ENCODE measurements at regions not wholly inside any gene's neighbourhood (a gene's known extent, or its start where the extent isn't known, plus 50 kb on each side); places are given as distances from the start of the nearest gene placed in this dataset.

DNA sequence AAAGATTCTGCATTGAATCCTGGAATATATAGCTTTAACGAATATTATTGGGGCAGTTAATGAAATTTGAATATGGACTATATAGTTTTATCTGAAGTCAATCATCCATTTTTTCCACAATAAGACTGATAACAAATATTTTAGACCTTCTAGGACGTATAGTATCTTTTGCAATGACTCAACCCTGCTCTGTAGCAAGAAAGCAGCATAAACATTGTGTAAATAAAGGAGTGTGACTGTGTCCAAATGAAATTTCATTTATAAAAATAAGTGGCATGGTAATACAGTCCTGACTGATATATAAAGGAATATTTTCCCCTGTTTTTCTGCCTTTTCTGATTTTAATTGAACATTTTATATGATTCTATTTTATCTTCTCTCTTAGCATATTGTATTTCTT, 947.7 kb upstream of the SLIT2 start:
- no peak for DNase-seq (ENCODE audit: low read depth, low spot score)
- H3K27ac ChIP-seq: no peak overlapping the region

GRCh38 chr4:19301527-19301926, 950.2 kb upstream of the SLIT2 start:
- DNase-seq (ENCODE audit: low read depth, low spot score): no peak
- no peak overlapping the region for H3K27ac ChIP-seq

DNA sequence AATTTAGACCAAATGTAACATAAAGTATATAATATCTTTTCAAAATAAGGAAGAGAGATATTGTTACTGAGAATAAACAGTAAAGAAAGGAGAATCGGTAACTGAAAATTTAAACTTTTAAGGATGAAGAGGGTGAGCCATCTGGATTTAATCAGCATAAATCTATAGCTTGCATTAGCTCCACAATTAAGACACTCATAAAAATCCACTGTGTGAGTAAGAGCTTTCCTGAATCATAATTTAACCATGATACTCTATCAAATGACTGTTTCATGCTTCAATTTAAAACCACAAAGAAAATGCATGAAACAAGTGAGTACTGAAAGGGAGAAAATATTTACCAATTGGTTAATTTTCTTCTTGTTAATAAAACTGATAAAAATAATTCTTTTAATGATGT, 951.5 kb upstream of the SLIT2 start:
- no peak overlapping the region for H3K27ac ChIP-seq
- DNase-seq (ENCODE audit: low read depth, low spot score): no peak

GRCh38 chr4:19298998-19299397, 952.7 kb upstream of the SLIT2 start:
- DNase-seq (ENCODE audit: low read depth, low spot score): no peak
- no peak overlapping the region for H3K27ac ChIP-seq

DNA sequence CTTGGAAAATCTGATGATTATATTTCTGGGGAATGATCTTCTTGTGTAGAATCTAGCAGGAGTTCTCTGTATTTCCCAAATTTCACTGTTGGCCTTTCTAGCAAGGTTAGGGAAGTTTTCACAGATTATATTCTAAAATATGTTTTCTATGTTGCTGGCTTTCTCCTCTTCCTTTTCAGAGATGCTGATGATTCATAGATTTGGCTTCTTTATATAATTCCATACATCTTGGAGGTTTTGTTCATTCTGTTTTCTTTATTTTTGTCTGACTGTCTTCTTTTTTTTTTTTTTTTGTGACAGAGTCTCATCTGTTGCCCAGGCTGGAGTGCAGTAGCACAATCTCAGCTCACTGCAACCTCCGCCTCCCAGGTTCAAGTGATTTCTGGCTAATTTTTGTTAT, 957.9 kb upstream of the SLIT2 start:
- no peak overlapping the region for H3K27ac ChIP-seq
- DNase-seq (ENCODE audit: low read depth, low spot score): no peak

DNA sequence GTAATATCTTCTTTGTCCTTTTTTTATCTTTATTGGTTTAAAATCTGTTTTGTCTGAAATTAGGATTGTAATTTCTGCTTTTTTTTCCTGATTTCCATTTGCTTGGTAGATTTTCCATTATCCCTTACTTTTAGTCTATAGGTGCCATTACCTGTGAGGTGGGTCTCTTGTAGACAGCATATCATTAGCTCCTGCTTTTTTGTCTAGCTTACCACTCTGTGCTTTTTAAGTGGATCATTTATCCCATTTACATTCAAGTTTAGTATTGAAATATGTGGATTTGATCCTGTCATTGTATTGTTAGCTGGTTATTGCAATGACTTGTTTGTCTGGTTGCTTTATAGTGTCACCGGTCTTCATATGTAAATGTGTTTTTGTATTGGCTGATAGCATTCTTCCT, 958.6 kb upstream of the SLIT2 start:
- no peak for DNase-seq (ENCODE audit: low read depth, low spot score)
- H3K27ac ChIP-seq: no peak overlapping the region

DNA sequence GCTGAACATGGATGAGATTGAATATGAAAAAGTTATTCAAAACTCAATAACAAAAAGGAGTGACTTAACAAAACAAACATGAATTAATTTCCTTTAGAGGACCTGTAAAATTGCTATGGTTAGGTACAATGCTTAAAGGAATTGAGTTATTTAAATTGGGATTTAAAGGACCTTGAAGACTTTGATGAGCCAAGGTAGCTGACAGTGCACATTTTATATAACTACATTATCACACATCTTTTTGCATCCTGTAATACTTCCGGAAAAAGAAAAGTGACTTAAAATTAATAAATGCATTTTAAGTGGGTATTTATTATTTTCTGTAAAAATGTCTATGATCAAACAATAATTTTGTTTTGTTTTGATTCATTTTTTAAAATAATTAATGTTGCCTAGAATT, 964.8 kb upstream of the SLIT2 start:
- no peak overlapping the region for H3K27ac ChIP-seq
- DNase-seq (ENCODE audit: low read depth, low spot score): no peak

DNA sequence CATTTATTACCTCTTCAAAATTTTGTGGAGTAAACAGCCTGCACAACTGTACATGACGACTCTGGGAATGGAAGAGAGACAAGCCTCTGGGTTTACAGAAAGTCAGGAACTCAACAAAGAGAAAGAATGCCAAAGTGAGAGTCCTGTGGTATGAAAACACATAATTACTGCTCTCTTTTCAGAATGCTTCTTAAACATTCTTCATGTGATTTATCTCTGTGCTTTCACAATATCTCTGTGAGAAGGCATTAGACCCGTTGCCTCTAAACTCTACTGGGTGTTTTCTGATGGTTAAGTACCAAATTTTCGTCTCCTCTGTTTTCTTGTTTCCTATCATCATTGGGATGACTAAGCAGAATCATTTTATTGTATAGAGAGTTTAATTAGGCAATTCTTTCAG, 966.6 kb upstream of the SLIT2 start:
- H3K27ac ChIP-seq: no peak overlapping the region
- no peak for DNase-seq (ENCODE audit: low read depth, low spot score)

DNA sequence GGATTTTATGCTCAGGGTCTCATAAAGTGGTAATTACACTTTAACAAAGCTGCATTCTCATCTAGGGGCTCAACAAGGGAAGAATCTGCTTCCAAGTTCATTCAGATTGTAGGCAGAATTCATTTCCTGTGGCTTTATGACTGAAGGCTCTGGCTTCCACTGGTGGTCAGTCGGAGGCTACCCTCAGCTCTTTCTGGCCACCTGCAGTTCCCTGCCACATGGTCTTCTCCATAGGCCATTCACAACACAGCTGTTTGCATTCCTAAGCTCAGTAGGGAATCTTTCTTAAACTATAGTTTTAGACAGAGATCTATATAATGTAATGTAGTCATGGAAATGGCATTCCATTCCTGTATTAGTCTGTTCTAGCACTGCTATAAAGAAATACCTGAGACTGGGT, 973.0 kb upstream of the SLIT2 start:
- no peak for DNase-seq (ENCODE audit: low read depth, low spot score)
- H3K27ac ChIP-seq: no peak overlapping the region

- no peak overlapping the region for H3K27ac ChIP-seq
- no peak for DNase-seq (ENCODE audit: low read depth, low spot score)
These were observed 985.1 kb upstream of the SLIT2 start for GRCh38 chr4:19266566-19266965.

GRCh38 chr4:19262467-19262866, 989.2 kb upstream of the SLIT2 start:
- DNase-seq (ENCODE audit: low read depth, low spot score): no peak

GRCh38 chr4:19260346-19260745, 991.4 kb upstream of the SLIT2 start:
- no peak for DNase-seq (ENCODE audit: low read depth, low spot score)
- no peak overlapping the region for H3K27ac ChIP-seq

More at GRCh38 chr4:19262467-19262866, 989.2 kb upstream of the SLIT2 start:
- no peak overlapping the region for H3K27ac ChIP-seq

DNA sequence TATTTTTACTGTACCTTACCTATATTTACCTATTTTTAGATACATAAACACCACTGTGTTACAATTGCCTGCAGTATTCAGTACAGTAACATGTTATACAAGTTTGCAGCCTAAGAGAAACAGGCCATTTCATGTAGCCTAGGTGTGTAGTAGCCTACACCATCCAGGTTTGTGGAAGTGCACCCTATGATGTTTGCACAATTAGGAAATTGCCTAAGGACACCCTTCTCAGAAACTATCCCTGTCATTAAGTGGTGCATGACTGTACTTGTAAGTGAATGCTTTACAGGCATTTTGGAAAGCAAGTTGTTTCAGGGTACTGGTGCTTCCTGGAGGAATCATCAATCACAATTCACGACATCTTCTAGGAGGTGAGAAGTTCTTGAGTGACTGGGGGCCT, 991.8 kb upstream of the SLIT2 start:
- peak; percentile 26 for DNase-seq (ENCODE audit: low read depth, low spot score)
- no peak overlapping the region for H3K27ac ChIP-seq

DNA sequence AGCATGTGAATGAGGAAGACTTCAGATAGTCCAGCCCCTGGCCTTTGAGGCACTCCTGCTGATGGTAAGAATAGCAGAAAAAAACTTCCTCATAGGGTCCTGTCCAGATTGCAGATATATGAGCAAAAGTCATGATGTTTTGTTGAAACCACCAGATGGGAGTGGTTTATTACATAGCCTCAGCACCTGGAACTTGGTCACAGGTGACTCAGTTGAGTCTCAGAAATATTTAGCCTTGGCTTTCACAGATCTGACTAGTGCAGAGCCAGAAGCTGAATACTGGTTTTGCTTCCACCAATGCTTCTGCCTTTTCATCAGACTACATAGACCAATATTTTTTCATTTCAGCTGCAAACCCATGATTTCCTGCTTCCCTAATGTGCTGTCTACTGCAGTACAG, 994.9 kb upstream of the SLIT2 start:
- peak; percentile 31 for DNase-seq (ENCODE audit: low read depth, low spot score)
- no peak overlapping the region for H3K27ac ChIP-seq

DNA sequence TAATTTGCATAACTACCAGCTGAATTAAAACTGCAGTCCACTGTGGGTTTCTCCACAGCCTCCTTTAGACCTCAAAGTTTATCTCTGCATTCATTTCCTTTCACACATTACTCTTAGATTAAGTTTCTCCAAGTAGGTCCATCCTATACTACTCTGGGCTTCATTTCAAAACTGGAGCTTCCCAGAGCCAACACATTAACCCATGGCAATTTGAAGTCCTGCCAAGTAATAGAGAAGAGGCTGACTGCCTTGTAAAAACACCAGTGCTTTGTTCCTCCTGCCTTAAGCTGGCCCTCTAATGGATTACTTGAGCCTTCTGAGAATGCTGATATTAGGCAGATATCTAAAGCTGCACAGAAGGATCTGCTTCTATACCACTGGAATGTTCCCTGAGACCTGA, 997.2 kb upstream of the SLIT2 start:
- no peak for DNase-seq (ENCODE audit: low read depth, low spot score)
- no peak overlapping the region for H3K27ac ChIP-seq

DNA sequence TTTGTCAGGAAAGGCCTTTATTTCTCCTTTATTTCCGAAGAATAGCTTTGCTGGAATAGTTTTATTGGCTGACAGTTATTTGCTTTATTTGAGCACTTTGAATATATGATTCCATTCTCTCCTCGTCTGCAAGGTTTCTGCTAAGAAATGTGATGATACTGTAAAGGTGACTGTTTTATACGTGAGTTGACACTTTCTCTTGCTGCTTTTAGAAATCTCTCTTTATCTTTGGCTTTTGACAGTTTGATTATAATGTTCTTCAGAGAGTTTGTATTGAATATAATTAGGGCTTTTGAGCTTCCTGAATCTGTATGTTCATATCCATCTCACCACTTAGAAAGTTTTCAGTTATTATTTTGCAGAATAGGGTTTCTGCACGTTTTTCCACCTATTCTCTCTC, 1003.7 kb upstream of the SLIT2 start:
- DNase-seq (ENCODE audit: low read depth, low spot score): no peak
- H3K27ac ChIP-seq: no peak overlapping the region

DNA sequence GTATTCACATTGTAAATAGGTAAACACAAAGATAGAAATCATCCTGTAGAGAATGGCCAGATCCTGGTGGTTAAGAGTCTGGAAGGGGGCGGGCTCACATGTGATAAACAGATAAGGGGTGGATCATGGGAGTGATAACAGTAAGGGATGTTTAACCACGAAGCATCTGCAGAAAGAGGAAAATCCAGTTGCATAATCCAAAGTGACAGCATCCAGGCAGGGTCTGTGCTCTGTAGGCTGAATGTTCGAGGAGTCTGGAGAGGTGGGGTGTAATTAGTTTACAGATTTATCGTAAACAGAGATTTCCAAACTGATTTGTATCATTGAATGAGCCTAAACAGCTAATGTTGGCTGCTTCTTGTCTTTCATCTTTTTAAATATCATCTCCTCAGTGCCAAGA, 1009.8 kb upstream of the SLIT2 start:
- H3K27ac ChIP-seq: no peak overlapping the region
- DNase-seq (ENCODE audit: low read depth, low spot score): no peak

DNA sequence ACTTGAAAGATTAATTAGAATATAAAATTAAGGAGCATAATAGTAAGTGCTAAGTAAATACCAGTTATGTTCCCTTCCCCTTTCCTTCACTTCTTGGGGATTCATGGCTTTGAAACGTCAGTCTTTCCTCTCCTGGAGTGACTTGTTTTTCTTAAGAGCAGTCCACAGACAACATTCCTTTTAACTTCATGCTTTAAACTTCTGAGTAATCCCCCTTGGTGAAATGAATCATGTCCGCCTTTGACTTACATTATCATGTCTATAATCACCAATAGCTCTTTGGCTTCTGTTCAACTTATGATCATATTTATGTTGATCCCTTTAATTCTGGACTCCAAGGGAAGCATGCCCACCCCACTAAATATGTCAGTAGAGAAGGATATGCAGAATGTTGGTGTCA, 1012.1 kb upstream of the SLIT2 start:
- DNase-seq (ENCODE audit: low read depth, low spot score): peak; percentile 33
- peak overlapping the region; percentile 10 for H3K27ac ChIP-seq

DNA sequence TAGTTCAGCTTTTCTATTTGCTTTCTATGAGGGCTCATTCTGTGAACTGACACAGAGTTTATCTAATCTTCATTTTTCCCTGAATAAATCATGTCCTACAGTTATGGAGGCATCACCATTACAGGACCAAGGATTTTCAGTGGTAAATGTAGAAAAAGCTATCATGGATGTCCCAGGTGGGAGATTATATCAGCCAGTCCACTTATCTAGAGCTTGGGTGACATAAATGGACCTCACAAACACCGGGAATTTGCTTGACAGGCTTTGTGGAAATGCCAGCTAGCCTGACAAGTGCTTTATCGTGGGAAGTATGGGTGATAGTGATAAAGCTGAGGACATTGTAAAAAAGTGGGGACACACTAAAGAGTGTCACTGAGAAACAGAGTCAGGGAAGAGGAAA, 1015.2 kb upstream of the SLIT2 start:
- no peak for DNase-seq (ENCODE audit: low read depth, low spot score)
- H3K27ac ChIP-seq: no peak overlapping the region

DNA sequence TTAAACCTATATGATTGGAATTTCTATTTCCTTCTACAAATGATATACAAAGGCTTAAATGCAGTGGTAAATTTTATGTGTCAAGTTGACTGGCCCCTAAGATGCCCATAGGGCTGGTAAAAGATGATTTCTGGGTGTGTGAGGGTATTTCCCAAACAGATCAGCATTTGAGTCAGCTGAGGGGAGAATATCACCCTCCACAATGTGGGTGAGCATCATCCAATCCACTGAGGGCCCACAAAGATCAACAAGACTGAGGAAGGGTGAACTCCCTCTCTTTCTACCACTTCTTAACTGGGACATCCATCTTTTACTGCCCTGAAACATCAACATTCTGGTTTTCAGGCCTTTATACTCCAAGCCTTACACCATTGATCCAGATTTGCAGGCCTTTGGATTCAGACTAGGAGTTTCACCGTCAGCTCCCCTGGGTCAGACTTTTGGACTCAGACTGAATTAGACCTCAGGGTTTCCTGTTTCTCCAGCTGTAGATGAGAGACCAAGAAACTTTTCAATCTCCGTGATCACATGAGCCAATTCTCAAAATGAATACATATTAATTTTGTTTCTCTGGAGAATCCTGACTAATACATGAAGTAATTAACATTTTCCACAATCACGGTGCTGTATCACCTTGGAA, 1020.7 kb upstream of the SLIT2 start:
- H3K27ac ChIP-seq: no peak overlapping the region
- DNase-seq (ENCODE audit: low read depth, low spot score): no peak

- H3K27ac ChIP-seq: no peak overlapping the region
- no peak for DNase-seq (ENCODE audit: low read depth, low spot score)
These were observed 1024.0 kb upstream of the SLIT2 start for GRCh38 chr4:19227701-19228100.

- no peak overlapping the region for H3K27ac ChIP-seq
- DNase-seq (ENCODE audit: low read depth, low spot score): no peak
These were observed 1026.9 kb upstream of the SLIT2 start for GRCh38 chr4:19224820-19225219.

- DNase-seq (ENCODE audit: low read depth, low spot score): no peak
- H3K27ac ChIP-seq: no peak overlapping the region
These were observed 1035.2 kb upstream of the SLIT2 start for GRCh38 chr4:19216476-19216875.

All from epithelial cell of prostate (primary cell).